Inferior parietal cortex (tissue), 1 donor: ENCODE measurements at regions not wholly inside any gene's neighbourhood (a gene's known extent, or its start where the extent isn't known, plus 50 kb on each side); places are given as distances from the start of the nearest gene placed in this dataset.
"Not testable (repeated sequence)": the region's sequence is repeated elsewhere in the genome, so short reads cannot be mapped to it uniquely, and the experiment has no call there.

Experiments
- DNase-seq: peaks from one replicate; pipeline ENCODE4 v3.0.0-alpha.2; 2016; ENCODE audit errors: extremely low spot score

GRCh38 chr14:104230946-104231345, 92.6 kb downstream of the KIF26A start:
- DNase-seq: no peak

DNA sequence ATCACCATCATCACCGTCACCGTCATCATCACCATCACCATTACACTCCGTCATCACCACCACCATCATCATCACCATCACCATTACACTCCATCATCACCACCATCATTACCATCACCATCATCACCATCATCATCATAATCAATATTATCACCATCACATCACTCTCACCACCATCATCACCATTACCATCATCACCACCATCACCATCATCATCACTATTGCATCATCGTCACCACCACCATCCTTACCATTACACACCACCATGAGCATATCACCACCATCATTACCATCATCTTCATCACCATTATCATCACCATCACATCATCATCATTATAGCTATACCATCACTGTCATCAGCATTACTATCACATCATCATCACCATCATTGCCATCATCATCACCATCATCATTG, 93.7 kb downstream of the KIF26A start:
- no peak for DNase-seq

GRCh38 chr14:104234007-104234786, 95.8 kb downstream of the KIF26A start:
- DNase-seq: not testable (repeated sequence)

DNA sequence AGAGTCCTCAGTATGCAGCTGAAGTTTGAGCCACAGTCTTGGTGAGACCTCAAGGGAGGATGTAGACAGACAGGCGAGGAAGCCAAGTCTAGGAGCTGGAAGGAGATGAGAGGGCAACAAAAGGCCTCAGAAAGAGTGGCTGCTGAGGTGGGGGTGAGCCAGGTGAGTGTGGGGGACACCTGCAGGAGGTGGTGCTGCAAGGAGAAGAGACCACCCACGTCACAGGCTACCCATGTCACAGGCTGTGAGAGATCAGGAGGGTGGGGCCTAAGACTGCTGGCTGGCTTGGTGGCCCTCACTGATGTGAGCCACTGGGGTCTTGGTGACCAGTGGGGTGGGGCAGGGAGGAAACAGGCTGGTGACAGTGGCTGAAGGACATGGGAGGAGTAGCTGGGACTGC, 97.3 kb downstream of the KIF26A start:
- no peak for DNase-seq

- DNase-seq: no peak
Measured at GRCh38 chr14:104237651-104238423, 99.5 kb downstream of the KIF26A start.

DNA sequence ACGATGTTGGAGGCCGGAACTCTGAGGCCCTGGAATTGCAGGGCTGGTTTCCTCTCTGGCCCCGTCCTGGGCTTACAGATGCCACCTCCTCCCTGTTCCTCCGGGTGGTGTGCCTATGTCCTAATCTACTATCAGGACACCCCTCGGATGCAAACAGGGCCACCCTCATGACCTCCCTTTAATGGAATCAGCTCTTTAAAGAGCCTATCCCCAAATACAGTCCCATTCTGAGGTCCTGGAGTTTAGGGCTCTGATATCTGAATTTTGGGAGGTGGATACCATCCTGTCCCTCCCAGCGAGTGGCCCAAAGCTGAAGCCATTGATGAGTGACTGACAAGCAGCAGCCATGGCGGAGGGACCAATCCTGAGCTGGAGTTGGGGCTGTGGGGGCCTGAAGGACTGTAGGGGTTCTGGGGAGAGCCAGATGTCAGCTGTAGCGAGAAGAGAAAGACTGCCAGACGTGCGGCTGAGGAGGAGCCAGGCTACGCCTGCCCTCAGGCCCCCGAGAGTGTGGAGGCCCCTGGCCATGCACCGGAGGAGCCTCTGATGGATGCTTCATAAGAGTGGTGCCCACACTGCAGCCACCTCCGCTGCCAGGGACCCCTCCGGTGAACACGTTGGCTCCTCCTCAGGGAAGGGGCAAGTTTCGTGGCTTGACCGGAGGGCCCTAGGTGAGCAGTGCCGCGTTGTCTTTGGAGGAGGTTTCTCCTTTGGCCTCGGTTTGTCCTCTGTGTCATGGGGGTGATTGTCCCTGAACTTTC, 100.2 kb downstream of the KIF26A start:
- no peak for DNase-seq

DNA sequence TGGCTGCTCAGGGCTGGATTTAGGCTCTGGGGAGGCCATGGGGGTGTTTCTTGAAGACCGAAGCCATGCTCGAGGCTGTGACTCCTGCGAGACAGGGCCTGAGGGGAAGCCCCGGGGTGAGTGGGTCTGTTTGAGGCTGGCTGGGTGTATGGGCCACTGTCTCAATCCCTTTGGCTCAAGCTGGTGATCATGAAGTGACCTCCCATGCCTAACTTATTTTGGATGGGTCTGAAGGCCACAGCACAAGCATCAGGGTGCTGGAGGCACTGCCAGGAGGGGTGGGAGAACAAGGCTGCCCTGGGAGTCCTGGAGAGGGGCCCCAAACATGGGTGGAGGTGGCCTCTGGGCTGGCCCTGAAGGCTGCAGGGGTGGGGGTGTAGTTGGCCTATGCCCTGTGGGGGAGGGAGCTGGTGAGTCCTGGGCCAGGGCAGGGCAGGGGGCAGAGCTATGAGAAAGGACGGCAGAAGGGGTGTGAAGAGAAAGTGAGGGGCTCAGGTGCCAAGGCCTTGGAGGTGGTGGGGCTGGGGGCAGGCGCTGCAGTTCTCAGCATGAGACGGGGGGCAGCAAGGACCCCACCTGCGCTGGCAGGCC, 100.9 kb downstream of the KIF26A start:
- no peak for DNase-seq

- no peak for DNase-seq
Measured at GRCh38 chr14:104239861-104240301, 101.5 kb downstream of the KIF26A start.

DNA sequence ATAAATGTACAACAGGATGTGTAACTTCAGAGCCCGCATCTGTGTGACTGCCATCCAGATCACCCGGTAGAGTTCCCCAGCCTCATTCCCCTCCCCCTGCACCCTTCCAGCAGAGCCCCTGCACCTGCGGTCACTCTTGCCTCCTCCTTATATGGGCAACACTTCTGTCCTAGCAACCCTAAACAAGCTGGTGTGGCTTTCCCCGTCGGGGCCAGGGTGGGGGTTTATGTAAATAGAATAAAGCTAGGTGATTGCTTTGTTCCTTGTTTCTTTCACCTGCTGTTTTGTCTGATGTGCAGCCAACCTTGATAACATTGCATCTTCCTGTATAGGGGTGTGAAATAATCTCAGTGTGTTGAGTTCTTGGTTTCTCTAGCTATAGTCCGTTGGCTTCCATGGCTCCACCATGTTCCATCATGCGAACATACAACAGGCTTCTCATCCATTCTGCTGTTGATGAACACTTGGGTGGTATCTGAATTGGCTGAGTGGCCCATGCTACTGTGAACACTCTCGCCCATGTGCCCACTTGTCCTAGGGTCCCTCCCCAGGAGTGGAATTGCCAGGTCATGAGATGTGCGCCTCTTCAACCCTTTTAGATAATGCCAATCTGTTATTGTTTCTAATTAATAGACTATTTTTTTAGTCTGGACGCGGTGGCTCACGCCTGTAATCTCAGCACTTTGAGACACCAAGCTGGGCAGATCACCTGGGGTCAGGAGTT, 102.2 kb downstream of the KIF26A start:
- DNase-seq: no peak

DNA sequence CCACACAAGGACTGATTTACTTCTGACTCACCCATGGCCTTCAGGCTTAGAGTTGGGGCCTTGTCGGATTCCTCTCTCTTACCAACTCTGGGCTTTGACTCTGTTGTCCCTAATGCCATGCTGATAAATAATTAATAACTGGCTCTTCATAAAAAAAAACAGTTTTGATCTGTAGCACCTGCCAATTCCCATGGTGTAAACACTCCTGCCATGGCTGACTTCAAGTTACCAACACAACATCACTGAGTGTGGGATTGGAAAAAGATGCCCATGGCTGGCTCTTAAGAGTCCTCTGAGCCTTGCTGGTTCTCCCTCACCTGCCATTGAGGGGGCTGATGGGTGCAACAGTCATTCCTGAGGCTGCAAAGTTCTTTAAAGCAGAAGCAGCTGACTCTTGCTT, 104.8 kb downstream of the KIF26A start:
- DNase-seq: no peak

DNA sequence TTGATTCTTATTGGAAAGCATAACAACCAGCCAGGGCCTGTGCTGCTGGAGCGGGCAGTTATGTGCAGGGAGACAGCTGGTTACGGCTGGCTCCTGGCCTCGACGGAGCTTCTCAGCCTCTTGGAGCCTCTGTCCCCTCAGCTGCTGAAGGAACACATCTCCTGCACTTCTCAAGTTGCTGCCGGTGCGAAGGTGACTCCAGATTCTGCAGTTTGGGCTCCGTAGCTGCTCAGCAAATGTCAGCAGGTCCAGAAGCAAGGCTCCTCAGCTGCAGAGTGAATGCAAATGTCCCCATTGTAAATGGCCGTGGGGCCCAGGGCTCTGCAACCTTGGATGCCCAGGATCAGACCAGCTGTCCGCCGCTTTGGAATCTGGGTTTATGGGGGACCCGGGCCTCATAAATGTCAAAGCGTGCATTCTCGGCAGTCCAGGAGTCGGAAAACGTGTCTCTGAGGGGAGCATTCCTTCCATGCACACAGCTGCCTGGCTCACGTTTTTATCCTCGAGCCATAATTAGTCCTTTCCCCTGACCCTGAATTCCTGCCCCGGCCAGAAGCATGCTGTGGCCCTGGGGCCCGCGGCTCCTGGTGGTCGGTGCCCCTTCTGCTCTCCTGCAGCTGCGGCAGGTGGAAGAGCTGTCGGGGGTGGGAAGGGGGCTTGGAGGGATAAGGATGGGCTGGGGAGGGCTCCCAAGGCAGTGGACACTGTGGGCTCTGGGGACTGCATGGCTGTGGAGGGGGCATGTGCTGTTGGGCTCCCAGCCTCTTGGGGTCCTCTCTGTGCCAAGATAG, 106.0 kb downstream of the KIF26A start:
- no peak for DNase-seq

- DNase-seq: no peak
Measured at GRCh38 chr14:104245075-104245474, 106.7 kb downstream of the KIF26A start.

- no peak for DNase-seq
Measured at GRCh38 chr14:104245723-104246122, 107.3 kb downstream of the KIF26A start.

- no peak for DNase-seq
Measured at GRCh38 chr14:104246401-104247335, 108.3 kb downstream of the KIF26A start.

DNA sequence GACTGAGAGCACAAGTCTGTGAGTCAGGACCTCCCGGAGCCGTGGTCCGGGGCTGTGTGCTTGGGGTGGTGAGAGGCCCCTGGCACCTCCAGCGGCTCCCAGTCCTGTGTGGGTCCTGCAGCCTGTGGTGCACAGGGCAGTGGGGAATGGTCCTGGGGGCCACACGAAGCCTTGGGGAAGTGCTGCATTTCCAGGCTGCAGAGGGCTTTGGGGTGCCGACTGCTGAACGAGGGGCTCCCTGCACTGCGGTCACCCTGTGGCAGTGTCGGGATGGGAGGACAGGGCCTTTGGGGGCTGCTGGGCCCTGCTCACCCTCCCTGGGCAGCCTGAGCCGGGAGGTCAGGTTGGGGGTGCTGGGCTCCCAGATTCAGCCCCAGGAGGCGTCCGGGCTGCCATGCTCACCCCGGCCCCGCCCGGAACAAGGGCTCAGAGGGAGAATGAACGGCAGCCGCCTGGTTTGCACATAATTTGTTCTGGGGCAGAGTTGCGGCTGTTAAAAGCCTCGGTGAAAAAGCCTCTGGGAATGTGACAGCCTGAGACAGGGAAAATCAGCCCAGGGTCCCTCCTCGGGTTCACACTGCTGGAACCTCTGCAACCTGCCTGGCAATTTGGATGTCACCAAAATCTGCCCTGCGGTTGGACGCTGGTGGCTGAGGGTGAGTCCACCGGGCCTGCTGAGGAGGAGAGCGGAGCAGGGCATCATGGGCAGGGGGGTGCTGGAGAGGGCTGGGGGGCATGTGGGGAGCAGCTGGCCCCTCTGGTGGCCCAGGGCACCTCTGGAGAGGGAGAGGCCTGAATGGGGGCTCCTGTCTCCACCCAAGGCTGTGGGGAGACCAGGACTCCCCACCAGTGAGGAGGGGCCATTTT, 109.2 kb downstream of the KIF26A start:
- DNase-seq: no peak

GRCh38 chr14:104248203-104249055, 110.0 kb downstream of the KIF26A start:
- DNase-seq: no peak

DNA sequence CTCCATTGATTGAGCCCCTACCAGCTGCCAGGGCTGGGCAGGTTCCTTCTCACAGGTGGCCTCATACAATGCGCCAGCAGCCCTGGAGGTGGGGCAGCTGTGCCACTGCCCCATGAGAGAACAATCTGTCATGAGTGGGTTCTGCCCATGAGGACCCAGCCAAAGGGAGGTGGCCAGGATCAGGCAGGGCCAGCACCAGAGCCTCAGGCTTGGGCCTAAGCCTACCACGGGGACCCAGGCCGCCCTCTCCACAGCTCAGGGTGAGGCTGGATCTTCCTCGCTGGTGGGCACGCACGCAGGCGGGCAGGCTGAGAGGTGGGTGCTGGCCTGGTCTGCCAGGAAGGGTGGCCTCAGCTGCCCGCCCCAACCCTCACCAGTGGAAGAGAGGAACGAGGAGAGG, 110.7 kb downstream of the KIF26A start:
- DNase-seq: no peak
